ENCODE measurements at regions not wholly inside any gene's neighbourhood (a gene's known extent, or its start where the extent isn't known, plus 50 kb on each side); places are given as distances from the start of the nearest gene placed in this dataset.

- intact Hi-C loops (cut with micrococcal nuclease; ENCODE audit: unreplicated experiment), result no loop called here
- H3K27me3 ChIP-seq (ENCODE audit: insufficient read depth, low read depth), result no peaks in the 10 kb centered on the region
- H3K79me2 ChIP-seq (ENCODE audit: low read depth), result no peaks in the 10 kb centered on the region
- BruUV-seq (replicated peaks), result no TSS peak
- H3K4me1 ChIP-seq (replicated peaks; ENCODE audit: insufficient read depth), result no peaks in the 10 kb centered on the region
- H2AFZ ChIP-seq, result no peak overlapping the region
- POLR2A ChIA-PET (ENCODE audit: unreplicated experiment), result no interaction called here
- DNase-seq, result no peak
- no peak overlapping the region for H3K27ac ChIP-seq
- H3F3A ChIP-seq (ENCODE audit: insufficient read depth, low read depth), result no peaks in the 10 kb centered on the region
- H3K36me3 ChIP-seq (ENCODE audit: low read depth), result no peaks in the 10 kb centered on the region
- no peak overlapping the region for H3K4me2 ChIP-seq
- no peaks in the 10 kb centered on the region for H4K20me1 ChIP-seq (ENCODE audit: insufficient read depth)
- CTCF ChIA-PET, result no interaction called here
- no peaks in the 10 kb centered on the region for H3K9me3 ChIP-seq (ENCODE audit: insufficient read depth, low read depth)
- TF ChIP-seq CTCF (conservative IDR thresholded peaks at IDR 0.05) (no peak), EZH2 (IDR thresholded peaks at IDR 0.05; ENCODE audit: low read depth) (no peak)
- no peaks in the 10 kb centered on the region for H3K9me2 ChIP-seq (ENCODE audit: insufficient read depth)
- no peak overlapping the region for H3K4me3 ChIP-seq
These were observed 154.0 kb downstream of the SLC24A2 start for GRCh38 chr9:19634881-19635280.

- TF ChIP-seq EZH2 (IDR thresholded peaks at IDR 0.05; ENCODE audit: low read depth) (no peak), CTCF (conservative IDR thresholded peaks at IDR 0.05) (no peak)
- Histone ChIP-seq H3K9me3 (ENCODE audit: insufficient read depth, low read depth) (no peaks in the 10 kb centered on the region), H3K27me3 (ENCODE audit: insufficient read depth, low read depth) (no peaks in the 10 kb centered on the region), H3K4me1 (replicated peaks; ENCODE audit: insufficient read depth) (no peaks in the 10 kb centered on the region), H3F3A (ENCODE audit: insufficient read depth, low read depth) (no peaks in the 10 kb centered on the region), H4K20me1 (ENCODE audit: insufficient read depth) (no peaks in the 10 kb centered on the region), H3K27ac (no peak overlapping the region), H2AFZ (no peak overlapping the region), H3K9me2 (ENCODE audit: insufficient read depth) (no peaks in the 10 kb centered on the region), H3K36me3 (ENCODE audit: low read depth) (no peaks in the 10 kb centered on the region), H3K79me2 (ENCODE audit: low read depth) (no peaks in the 10 kb centered on the region), H3K4me3 (no peak overlapping the region), H3K4me2 (no peak overlapping the region)
- CTCF ChIA-PET, result no interaction called here
- intact Hi-C loops (cut with micrococcal nuclease; ENCODE audit: unreplicated experiment), result no loop called here
- POLR2A ChIA-PET (ENCODE audit: unreplicated experiment), result no interaction called here
- DNase-seq, result peak in 1 of 2 experiments; percentile 45
- no TSS peak for BruUV-seq (replicated peaks)
These were observed 157.7 kb downstream of the SLC24A2 start for GRCh38 chr9:19631181-19631580.

- no peak overlapping the region for H3K4me3 ChIP-seq
- H3K9me3 ChIP-seq (ENCODE audit: insufficient read depth, low read depth), result no peaks in the 10 kb centered on the region
- H3K27me3 ChIP-seq (ENCODE audit: insufficient read depth, low read depth), result no peaks in the 10 kb centered on the region
- intact Hi-C loops (cut with micrococcal nuclease; ENCODE audit: unreplicated experiment), result no loop called here
- CTCF ChIA-PET, result no interaction called here
- no peaks in the 10 kb centered on the region for H3F3A ChIP-seq (ENCODE audit: insufficient read depth, low read depth)
- BruUV-seq (replicated peaks), result no TSS peak
- DNase-seq, result no peak
- H3K4me2 ChIP-seq, result no peak overlapping the region
- H3K79me2 ChIP-seq (ENCODE audit: low read depth), result no peaks in the 10 kb centered on the region
- no peaks in the 10 kb centered on the region for H3K4me1 ChIP-seq (replicated peaks; ENCODE audit: insufficient read depth)
- no peak overlapping the region for H2AFZ ChIP-seq
- TF ChIP-seq EZH2 (IDR thresholded peaks at IDR 0.05; ENCODE audit: low read depth) (no peak), CTCF (conservative IDR thresholded peaks at IDR 0.05) (no peak)
- no peaks in the 10 kb centered on the region for H3K9me2 ChIP-seq (ENCODE audit: insufficient read depth)
- no peak overlapping the region for H3K27ac ChIP-seq
- no peaks in the 10 kb centered on the region for H4K20me1 ChIP-seq (ENCODE audit: insufficient read depth)
- no peaks in the 10 kb centered on the region for H3K36me3 ChIP-seq (ENCODE audit: low read depth)
- POLR2A ChIA-PET (ENCODE audit: unreplicated experiment), result no interaction called here
These were observed 158.1 kb downstream of the SLC24A2 start for GRCh38 chr9:19630760-19631159.

Data from PC-9 (cell line).